Neural cell (in vitro differentiated cells): ENCODE measurements at regions not wholly inside any gene's neighbourhood (a gene's known extent, or its start where the extent isn't known, plus 50 kb on each side); places are given as distances from the start of the nearest gene placed in this dataset.

ENCODE experiments used
- H2AFZ ChIP-seq: fragments of 200-600, 300-800 bp; sonication (generic), shearing (Covaris generic); 2 replicates; pipeline ENCODE4 v1.6.0; 2014; ENCODE audit warnings: low read depth, mild to moderate bottlenecking, antibody characterized with exemption, low read length, moderate library complexity
- H3F3A ChIP-seq: fragments of 200-600 bp; shearing (Covaris generic); 2 replicates; pipeline ENCODE4 v1.6.1; 2016; ENCODE audit warnings: mild to moderate bottlenecking, moderate library complexity, mixed read lengths, antibody characterized with exemption, low read length; ENCODE audit not compliant: insufficient read depth, poor library complexity, severe bottlenecking
- H3K27ac ChIP-seq: fragments of 200-600, 300-800 bp; sonication (generic), shearing (Covaris generic); 2 replicates; pipeline ENCODE4 v1.5.1; 2014; ENCODE audit warnings: mild to moderate bottlenecking, low read length, moderate library complexity
- H3K27me3 ChIP-seq: fragments of 300-800, 200-600 bp; sonication (generic), shearing (Covaris generic); 2 replicates; pipeline ENCODE4 v1.6.0; 2014; ENCODE audit warnings: mild to moderate bottlenecking, low read depth, low read length, moderate library complexity; ENCODE audit not compliant: insufficient read depth
- H3K36me3 ChIP-seq: fragments of 300-800, 200-600 bp; sonication (generic), shearing (Covaris generic); 2 replicates; pipeline ENCODE4 v1.5.1; 2014; ENCODE audit warnings: mild to moderate bottlenecking, antibody characterized with exemption, low read length, moderate library complexity; ENCODE audit not compliant: insufficient read depth
- H3K4me2 ChIP-seq: fragments of 300-800, 200-600 bp; sonication (generic), shearing (Covaris generic); 2 replicates; pipeline ENCODE4 v1.6.0; 2014; ENCODE audit warnings: mild to moderate bottlenecking, low read length
- H3K4me3 ChIP-seq: fragments of 300-800, 200-600 bp; sonication (generic), shearing (Covaris generic); 2 replicates; pipeline ENCODE4 v1.5.1; 2014; ENCODE audit warnings: mild to moderate bottlenecking, low read length, moderate library complexity
- H3K79me2 ChIP-seq: fragments of 200-600 bp; shearing (Covaris generic); replicated peaks from 2 replicates; pipeline ENCODE4 v1.6.0; 2014; ENCODE audit warnings: mild to moderate bottlenecking, low read length, moderate library complexity; ENCODE audit not compliant: insufficient read depth
- H3K9ac ChIP-seq: fragments of 300-800, 200-600 bp; sonication (generic), shearing (Covaris generic); 2 replicates; pipeline ENCODE4 v1.6.1; 2016; ENCODE audit warnings: mild to moderate bottlenecking, low read length, mixed read lengths
- H3K9me2 ChIP-seq: fragments of 200-600 bp; shearing (Covaris generic); 2 replicates; pipeline ENCODE4 v1.6.1; 2016; ENCODE audit warnings: mild to moderate bottlenecking, low read length, mixed read lengths; ENCODE audit not compliant: insufficient read depth
- H3K9me3 ChIP-seq: fragments of 200-600, 300-800 bp; sonication (generic), shearing (Covaris generic); 2 replicates; pipeline ENCODE4 v1.6.1; 2016; ENCODE audit warnings: mild to moderate bottlenecking, mixed run types, low read length, moderate library complexity, mixed read lengths
- H4K20me1 ChIP-seq: fragments of 200-600 bp; shearing (Covaris generic); 2 replicates; pipeline ENCODE4 v1.6.1; 2016; ENCODE audit warnings: mild to moderate bottlenecking, mixed run types; ENCODE audit not compliant: insufficient read depth
- EP300 ChIP-seq: fragments of 450-650 bp; conservative IDR thresholded peaks from 2 replicates; pipeline ENCODE4 v1.6.1; 2014; ENCODE audit warnings: antibody characterized with exemption, mild to moderate bottlenecking, moderate library complexity; ENCODE audit not compliant: poor library complexity, severe bottlenecking
- EZH2 ChIP-seq: fragments of 200-600, 300-800 bp; shearing (Covaris generic), sonication (generic); IDR thresholded peaks from 2 replicates; pipeline ENCODE4 v1.6.1; 2014; ENCODE audit warnings: antibody characterized with exemption, low read length, borderline replicate concordance, mild to moderate bottlenecking; ENCODE audit not compliant: insufficient read depth, poor library complexity, severe bottlenecking
- MXI1 ChIP-seq: fragments of 450-650 bp; conservative IDR thresholded peaks from 2 replicates; pipeline ENCODE4 v1.6.1; 2014; ENCODE audit warnings: antibody characterized with exemption, mild to moderate bottlenecking; ENCODE audit not compliant: poor library complexity, severe bottlenecking
- POLR2AphosphoS5 ChIP-seq: IDR thresholded peaks from 2 replicates; pipeline ENCODE4 v1.6.1; 2012
- RAD21 ChIP-seq: fragments of 450-650 bp; conservative IDR thresholded peaks from 2 replicates; pipeline ENCODE4 v1.6.1; 2014; ENCODE audit warnings: antibody characterized with exemption, mild to moderate bottlenecking, moderate library complexity
- REST ChIP-seq: IDR thresholded peaks from 2 replicates; pipeline ENCODE4 v1.6.1; 2012; ENCODE audit warnings: borderline replicate concordance
- SMC3 ChIP-seq: fragments of 450-650 bp; conservative IDR thresholded peaks from 2 replicates; pipeline ENCODE4 v1.6.1; 2014; ENCODE audit warnings: antibody characterized with exemption, mild to moderate bottlenecking, moderate library complexity; ENCODE audit not compliant: poor library complexity
- TAF1 ChIP-seq: IDR thresholded peaks from 2 replicates; pipeline ENCODE4 v1.6.1; 2012; ENCODE audit warnings: low read depth
- TF ChIP-seq, protein P1 (sequence below): fragments of 450-650 bp; IDR thresholded peaks from 2 replicates; pipeline ENCODE4 v1.5.1; 2014; ENCODE audit warnings: antibody characterized with exemption, mild to moderate bottlenecking, moderate library complexity; ENCODE audit not compliant: poor library complexity, severe bottlenecking

GRCh38 chr6:105889902-105890301, 196.2 kb upstream of the PRDM1 start:
- Histone ChIP-seq H2AFZ (no peak overlapping the region), H3K36me3 (no peaks in the 10 kb centered on the region), H3K9me2 (no peaks in the 10 kb centered on the region), H3F3A (no peaks in the 10 kb centered on the region), H4K20me1 (no peaks in the 10 kb centered on the region), H3K4me3 (no peak overlapping the region), H3K9ac (no peak overlapping the region), H3K9me3 (peaks cover 4% of the 10 kb centered on the region), H3K79me2 (no peaks in the 10 kb centered on the region), H3K27ac (no peak overlapping the region), H3K27me3 (no peaks in the 10 kb centered on the region), H3K4me2 (no peak overlapping the region)
- TF ChIP-seq POLR2AphosphoS5 (no peak), EP300 (no peak), SMC3 (no peak), RAD21 (no peak), TAF1 (no peak), MXI1 (no peak), REST (no peak), EZH2 (no peak)
- TF ChIP-seq, protein P1, sequence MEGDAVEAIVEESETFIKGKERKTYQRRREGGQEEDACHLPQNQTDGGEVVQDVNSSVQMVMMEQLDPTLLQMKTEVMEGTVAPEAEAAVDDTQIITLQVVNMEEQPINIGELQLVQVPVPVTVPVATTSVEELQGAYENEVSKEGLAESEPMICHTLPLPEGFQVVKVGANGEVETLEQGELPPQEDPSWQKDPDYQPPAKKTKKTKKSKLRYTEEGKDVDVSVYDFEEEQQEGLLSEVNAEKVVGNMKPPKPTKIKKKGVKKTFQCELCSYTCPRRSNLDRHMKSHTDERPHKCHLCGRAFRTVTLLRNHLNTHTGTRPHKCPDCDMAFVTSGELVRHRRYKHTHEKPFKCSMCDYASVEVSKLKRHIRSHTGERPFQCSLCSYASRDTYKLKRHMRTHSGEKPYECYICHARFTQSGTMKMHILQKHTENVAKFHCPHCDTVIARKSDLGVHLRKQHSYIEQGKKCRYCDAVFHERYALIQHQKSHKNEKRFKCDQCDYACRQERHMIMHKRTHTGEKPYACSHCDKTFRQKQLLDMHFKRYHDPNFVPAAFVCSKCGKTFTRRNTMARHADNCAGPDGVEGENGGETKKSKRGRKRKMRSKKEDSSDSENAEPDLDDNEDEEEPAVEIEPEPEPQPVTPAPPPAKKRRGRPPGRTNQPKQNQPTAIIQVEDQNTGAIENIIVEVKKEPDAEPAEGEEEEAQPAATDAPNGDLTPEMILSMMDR = no peak

DNA sequence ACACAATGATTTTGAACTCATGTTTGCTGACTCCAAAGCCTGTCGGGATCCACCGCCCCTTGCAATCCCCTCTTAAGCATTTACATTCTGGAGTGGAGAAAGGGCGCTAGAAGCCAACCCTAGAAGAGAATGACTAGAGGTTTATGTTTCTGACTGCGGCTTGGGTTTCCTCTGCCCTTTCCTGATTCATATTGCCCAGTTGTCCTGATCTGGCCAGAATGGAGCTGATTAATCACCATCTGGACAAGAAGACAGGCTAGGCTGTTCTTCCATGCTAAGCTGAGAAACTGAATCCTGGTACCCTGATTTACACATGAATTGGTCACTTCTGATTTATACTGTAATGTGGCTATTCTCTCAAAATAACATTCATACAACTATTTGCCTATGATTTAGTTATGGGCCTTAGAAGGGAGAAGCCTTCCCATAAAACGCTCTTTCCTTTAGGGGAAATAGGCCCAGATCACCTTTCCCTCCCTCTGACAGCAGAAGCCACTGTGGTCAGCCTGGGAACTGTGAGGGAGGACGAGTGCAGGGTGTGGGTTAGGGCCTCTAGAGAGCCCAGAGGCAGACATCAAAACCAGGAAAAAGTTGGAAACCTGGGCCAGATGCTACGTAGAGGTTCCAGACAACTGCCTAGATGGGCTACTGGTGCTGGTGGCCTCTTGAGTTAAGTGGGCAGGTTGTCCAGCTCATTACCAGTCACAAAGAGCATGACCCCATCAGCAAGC, 199.2 kb upstream of the PRDM1 start:
- Histone ChIP-seq H3F3A (no peaks in the 10 kb centered on the region), H4K20me1 (no peaks in the 10 kb centered on the region), H3K4me3 (no peak overlapping the region), H3K9me3 (peaks cover 4% of the 10 kb centered on the region), H3K9ac (no peak overlapping the region), H3K27me3 (no peaks in the 10 kb centered on the region), H3K79me2 (no peaks in the 10 kb centered on the region), H3K9me2 (no peaks in the 10 kb centered on the region), H3K36me3 (no peaks in the 10 kb centered on the region), H2AFZ (no peak overlapping the region), H3K4me2 (no peak overlapping the region), H3K27ac (no peak overlapping the region)
- TF ChIP-seq EP300 = no peak
